GM19328 (cell line): ENCODE measurements at regions not wholly inside any gene's neighbourhood (a gene's known extent, or its start where the extent isn't known, plus 50 kb on each side); places are given as distances from the start of the nearest gene placed in this dataset.

Experiments used
- ATAC-seq: cut with Tn5 transposase; IDR thresholded peaks from one replicate; pipeline ENCODE4 v1.9.1; 2021; ENCODE audit warnings: mild to moderate bottlenecking, moderate library complexity; ENCODE audit not compliant: unreplicated experiment

DNA sequence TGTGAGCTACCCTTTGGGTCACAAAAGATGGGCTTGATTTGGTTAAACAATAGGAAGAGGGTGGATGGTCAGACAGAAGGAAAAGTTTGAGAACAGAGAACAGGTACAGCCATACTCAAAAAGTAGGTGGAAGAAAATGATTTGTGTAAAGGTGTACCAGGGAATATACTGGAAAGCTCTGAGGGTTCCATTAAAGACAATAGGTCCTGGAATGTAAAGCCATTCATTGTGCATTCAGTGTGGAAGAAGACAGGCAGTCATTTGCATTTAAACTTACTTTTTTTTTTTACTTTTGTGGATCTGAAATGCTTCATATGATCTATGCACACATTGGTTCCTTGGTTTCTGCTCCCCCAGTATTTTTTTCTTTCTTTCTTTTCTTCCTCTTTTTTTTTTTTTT lies 581.4 kb upstream of the PIK3C3 start:
- no peak for ATAC-seq

DNA sequence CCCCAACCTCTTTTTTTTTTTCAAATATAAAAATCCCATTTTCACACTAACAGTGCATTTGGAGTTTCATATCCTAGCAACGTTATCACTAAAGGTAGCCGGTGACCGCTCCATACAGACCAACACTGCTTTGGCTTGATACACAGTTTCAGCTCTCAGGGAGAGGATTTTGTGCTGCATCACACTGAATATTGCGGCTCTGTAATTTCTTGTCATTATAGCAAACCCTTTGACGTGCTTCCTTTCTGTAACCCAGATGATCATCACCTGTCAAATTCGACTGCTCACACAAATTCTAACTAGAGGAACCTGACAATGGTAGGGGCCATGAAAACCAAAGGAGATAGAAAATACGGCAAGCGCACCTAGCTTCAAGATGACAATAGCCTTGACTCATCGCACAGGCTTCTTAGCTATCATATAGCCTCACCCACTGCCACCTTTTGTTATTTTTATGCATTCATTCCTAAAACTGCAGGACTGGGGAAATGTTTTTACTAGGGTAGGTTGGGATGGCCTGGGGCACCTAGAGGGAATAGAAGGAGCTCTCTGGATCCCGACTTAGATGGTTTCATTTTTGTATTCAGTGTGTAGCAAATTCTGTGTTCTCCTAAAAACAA lies 582.9 kb upstream of the PIK3C3 start:
- no peak for ATAC-seq

DNA sequence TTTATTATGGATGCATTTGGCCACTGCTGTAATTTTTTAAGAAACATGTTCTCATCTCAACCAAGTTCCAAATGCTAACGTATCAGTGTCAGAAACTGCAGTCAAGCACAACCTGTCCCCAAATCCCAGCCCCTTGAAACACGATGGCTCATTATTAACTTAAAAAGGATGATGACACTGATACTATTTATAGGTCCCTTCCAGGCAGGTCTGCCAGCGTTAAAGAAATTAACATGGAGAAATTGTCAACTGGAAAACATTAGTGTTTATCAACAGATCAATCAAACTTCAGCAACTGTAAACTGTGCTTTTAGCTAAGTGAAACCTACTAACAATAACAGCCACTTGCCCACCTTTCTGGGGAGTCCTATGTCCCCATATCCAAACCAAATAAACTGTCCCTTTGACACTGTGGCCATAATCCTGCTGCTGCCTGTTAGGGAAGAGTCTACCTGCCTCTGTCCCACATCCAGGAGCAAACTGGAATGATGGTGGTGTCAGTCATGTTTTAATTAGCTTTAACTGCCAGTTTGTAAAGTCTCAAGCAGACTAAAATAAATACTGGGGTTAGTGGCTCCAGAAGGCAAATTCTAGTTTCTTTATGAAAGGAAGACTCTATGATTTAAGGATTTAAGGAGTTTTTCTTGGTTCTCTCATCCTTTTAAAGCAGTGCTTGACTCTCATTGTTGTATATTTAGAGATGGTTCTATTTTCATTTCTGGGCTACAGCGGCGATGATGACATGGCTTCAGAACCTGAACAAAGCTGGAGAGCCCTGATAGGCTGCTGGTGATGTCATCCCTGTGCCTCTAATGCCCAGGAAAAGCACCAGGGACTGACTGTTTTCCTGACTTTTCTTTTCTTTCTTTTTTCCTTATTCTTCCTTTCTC lies 583.6 kb upstream of the PIK3C3 start:
- ATAC-seq: no peak

DNA sequence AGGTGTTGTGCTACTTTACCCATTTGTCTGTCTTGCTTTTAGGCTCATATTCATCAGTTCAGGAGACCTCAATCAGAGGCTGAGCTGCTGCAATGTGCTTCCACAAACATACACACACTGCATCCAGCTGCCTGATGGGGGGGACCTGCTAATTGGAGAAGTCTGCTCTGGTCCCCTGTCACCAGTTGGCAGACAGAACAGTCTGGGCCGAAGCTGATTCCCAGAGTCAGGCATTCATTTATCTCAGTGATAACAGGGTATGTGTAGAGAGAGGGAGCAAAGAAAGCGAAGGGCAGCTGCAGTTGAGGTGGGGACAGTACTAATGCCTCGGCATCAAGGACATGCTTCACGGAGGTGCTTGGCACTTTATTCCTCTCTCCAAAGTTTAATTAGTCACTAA lies 584.3 kb upstream of the PIK3C3 start:
- no peak for ATAC-seq

DNA sequence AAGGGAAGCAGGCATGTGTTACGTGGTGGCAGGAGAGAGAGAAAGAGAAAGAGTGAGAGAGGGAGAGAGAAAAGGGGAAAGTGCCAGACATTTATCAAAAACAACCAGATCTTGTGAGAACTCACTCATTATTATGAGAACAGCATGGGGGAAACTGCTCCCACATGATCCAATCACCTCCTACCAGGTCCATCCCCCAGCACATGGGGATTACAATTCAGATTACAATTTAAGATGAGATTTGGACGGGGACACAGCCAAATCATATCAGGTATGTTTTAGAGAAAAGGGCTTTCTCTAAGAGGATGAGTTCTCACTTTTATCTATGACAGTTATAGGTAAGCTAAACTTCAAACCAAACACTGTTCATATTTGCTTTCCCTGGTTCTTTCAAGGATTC lies 597.3 kb upstream of the PIK3C3 start:
- no peak for ATAC-seq

DNA sequence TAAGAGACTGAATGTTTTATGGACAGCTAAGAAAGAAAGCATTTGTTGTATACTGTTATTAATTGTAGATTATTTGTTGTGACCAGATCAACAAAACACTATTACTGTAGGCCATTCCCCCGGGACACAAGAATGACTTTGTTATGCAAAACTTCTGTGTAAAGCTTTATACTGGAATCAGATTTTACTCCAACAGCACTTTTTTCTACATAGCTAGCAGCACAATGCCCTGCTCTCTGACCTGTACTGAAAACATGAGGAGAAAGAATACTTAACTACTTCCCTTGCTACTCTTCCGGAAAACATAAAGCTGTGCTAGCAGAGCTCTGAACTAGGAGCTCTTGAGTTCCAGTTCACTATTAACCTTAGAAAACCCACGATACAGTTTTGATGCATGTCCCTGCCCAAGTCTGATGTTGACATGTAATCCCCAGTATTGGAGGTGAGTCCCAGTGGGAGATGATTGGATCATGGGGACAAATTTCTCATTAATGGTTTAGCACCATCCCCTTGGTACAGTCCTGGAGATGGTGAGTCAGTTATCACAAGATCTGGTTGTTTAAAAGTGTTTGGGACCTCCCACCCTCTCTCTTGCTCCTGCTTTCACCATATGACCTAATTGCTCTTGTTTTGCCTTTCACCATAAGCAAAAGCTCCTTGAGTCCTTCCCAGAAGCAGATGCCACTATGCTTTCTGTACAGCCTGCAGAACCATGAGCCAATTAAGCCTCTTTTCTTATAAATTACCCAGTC lies 601.1 kb upstream of the PIK3C3 start:
- ATAC-seq: no peak

DNA sequence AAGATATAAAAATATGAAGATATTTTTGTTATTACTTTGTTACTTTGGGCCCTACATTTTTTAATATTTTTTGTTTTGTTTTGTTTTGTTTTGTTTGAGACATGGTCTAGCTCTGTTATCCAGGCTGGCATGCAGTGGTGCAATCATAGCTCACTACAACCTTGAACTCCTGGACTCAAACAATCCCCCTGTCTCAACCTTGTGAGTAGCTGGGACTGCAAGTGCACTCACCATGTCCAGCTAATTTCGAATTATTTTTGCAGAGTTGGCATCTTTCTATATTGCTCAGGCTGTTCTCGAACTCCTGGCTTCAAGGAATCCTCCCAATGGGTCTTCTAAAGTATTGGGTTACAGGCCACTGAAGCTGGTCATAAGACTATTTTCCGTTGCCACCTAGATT lies 603.6 kb upstream of the PIK3C3 start:
- no peak for ATAC-seq

DNA sequence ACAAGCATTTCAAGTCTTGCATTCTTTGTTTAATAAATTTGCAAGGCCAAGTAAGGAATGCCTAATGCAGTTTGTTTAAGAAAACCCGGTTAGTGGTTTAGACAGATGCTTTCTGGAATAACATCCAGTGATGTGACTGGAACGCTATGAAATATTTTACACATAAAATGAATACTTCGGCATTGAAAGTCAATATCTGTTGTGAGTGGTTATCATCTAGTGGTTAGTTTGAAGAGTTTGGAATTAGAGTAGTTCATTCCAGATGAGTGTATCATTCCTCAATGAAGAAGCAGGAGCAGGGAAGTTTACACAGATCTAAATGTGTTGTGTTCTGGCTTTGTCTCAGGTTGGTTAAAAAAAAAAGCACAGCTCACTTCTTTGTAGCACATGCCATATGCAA lies 608.0 kb upstream of the PIK3C3 start:
- ATAC-seq: no peak

DNA sequence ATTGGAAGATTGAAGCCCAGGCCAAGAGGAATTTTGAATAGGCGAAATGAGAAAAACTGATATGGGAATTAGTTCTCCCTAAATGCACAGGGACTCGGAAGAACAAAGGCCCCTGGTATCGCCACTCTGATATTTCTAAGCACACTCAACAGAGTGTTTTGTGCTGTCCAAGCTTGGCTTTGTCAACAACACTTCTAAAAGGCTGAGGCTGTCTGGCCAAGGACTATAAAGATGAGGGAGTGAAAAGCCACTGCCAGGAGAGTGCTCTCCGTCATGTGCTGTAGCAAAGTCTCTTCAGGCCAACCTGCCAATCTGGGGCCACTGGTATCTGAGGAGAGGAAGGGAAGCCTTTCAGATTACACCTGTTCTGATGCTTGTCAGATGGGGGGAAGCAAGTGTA lies 611.2 kb upstream of the PIK3C3 start:
- ATAC-seq: no peak

DNA sequence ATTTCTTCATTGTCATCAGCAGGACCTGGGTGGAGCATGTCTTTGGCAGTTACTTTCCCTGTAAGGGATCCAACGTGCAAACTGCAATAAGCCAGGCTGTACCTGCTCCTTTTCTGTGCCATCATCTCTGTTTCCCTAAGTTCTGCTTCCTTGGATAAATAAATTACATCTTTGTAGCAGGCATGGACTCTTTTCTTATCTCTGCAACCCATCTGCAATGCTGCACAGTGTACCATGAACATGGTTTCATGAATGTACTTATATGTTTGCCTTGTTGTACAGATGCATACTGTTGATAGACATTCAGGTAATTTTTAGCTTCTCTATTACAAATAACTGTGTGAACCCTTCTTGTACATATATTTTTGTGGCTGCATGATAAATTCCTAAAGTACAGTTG lies 616.7 kb upstream of the PIK3C3 start:
- no peak for ATAC-seq

DNA sequence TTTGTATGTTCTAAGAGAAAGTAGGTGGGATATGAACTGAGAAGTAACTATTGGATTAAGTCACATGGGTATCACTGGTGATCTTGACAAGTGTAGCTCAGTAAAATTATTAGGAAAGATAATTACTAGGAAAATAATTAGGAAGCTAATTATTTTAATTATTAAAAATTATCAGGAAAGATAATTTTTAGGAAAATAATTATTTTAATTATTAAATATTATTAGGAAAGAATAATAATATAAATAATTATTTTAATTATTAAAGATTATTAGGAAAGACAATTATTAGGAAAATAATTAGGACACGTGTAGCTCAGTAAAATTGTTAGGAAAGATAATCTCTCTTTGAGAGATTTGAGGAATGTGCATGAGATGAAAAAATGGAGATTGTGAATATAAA lies 623.4 kb upstream of the PIK3C3 start:
- no peak for ATAC-seq

DNA sequence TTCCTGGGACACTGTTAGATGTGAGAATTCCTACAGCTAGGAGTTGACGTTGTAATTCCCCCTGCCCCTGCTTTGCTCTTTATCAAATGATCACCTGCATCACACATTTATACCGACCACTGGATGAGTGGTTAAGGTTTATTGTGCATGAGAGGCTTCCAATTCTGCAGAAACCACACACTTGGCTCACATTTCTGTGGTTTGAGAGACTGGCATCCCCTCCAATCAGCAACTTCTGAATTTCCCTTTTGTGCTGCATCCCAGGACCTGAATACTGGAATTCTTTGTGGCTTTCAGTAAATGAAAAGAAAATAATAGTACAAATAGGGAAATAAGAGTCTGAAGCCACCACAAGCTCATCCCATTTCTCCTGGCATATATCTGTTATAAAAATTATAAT lies 628.7 kb upstream of the PIK3C3 start:
- no peak for ATAC-seq

DNA sequence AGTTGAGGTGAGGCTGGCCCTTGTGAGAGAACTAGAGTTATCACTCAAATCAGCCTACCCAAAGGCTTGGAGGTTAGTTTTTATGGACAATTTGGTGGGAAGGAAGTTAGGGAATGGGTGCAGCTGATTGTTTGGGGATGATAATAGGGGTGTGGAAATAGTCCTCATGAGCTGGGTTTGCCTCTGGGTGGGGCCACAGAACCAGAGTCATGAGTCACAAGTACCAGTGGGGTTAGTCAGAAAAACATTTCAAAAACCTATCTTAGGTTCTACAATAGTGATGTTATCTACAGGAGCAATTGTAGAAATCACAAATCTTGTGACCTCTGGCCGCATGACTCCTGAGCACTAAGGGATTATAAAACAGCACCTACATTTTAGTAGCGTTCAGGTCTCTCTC lies 630.1 kb upstream of the PIK3C3 start:
- no peak for ATAC-seq

DNA sequence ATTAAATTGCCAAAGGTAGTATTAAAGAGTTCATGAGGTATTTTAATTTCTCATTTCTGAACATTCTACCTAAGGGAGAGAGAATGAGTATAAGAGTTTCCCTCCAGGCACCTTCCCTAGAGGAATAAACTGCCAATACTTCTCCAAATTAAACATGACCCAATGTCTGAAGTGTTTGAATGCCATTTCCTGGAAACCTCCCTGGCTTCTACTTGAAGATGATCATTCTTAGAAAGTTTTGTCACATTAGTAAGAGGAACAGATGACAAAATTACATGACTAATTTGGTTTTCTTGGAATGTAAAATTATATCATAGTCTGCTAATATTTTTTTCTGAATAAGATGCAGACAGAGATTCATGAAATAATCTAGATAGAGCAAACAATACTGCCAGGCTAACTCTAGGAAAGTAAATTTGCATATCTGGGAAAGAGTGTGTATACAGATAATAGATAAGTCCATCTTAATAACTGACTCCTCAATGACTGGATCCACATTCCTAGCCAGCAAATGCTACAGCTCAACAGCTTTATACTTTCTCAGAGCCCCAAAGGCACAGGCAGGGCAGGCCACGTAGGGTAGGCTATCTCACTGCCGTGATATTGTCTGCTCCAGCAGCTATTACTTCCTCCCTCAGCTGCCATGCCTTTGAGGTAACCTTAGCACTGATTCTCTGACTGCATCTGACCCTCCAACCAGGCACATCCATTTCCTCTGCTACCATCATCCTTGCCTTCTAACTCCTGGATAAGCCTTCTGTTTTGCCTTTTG lies 630.8 kb upstream of the PIK3C3 start:
- no peak for ATAC-seq

DNA sequence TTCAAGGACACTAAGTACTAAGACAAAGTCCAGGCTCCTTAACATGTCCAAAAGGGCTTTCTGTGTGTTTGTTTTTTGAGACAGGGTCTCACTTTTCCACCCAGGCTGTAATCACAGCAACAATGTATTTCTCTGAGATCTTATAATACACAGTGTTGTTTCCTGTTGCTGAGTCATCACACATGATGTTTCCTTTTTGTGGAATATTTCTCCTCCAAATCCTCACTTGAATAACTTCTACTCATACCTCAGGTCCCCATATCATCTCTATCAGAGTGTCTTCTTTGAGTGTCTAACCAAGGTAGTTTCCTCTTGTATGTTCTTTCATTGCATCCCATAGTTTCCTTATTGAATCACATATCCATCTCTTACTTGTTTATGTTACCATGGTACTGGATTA lies 632.0 kb upstream of the PIK3C3 start:
- no peak for ATAC-seq

DNA sequence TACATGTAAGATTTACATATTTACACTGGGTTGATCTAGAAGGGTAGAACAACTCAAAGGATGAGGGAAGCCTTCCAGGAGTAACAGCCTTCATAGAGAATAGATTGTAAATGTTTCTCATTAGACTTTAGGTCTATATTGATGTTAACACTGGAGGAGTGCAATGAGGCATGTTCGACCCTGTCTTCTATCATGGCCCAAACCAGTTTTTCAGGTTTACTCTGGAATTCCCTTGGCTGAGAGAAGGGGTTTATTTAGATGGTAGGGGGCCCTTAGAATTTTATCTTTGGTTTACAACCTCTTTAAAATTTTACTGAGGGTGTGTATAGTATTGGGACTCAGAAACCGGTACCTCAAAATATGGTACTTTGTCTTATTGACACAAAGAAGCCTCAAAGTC lies 634.9 kb upstream of the PIK3C3 start:
- no peak for ATAC-seq

DNA sequence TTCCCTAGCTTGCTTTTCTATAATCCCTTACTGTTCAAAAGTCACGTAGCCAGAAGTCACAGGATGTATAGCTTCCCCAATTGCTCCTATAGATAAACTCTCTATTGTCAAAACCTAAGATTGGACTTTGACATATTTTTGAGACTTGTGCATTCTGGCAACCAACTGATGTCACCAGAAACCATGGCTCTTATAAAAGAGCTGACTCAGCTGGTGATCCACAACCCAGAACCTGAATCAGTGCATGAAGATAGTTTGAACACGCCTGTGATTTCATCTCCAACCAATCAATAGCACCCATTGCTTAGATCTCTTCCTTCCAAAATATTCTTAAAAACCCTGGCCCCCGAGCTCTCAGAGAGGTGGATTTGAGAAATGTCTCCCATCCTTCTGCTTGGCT lies 639.9 kb upstream of the PIK3C3 start:
- ATAC-seq: no peak

DNA sequence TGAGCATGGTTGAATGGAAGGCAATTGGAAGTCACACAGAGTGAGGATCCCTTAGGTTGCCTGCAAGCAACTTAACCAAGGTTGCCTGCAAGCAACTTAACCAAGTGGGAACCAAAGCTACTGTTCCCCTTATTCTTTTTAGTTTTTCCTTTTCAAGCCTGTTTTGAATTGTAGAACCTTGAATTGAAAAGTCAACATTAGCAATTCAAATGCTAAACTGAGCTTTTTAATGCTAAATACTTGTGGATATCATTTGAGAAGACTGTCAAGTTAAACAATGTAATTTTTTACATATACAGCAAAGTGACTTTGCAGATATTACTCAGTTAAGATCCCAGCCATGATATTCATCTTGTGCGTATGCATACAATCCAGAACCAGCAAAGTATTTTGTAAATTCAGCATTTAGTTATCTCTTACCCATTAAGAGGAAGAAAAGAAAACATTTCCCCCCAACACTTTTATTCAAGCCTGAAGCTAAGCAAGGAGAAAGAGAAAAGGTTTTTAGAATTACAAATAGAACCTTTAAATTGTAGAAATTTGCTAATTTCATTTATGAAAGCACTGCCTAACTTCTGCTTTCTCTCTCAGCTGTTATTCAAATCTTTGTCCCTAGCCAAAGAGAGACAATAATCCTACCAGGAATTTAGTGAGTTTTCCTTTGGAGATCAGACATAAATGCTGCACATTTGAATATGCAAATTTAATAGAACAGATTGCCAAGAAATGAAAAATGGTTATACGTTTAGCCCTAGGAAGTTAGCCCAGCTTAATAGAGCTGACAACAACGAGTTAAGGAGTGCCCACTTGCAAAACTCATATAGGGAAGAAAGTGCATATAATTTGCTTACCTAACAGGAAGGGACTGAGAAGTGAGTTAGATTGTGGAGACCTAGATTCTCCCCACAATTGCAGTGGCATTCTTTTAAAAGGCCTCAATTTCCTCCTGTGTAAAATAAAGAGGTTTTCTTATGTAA lies 643.2 kb upstream of the PIK3C3 start:
- ATAC-seq: no peak

DNA sequence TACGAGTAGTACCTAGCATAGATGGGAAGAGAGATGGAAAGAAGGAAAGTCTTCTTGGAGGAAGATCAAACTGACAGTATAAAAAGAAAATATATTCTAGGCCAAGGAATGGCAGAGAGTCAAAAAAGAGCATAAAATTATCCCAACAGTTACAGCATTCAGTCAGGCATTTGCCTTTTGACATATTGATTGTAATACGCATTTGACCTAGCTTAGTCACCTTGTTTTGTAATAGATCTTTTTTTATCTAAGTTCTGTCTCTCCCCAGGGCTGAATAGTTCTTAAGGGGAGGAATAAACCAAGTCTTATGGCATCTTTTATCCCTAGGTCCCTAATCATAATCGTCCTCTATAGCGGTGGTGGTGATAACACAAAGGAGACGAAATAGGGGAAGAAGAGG lies 657.3 kb upstream of the PIK3C3 start:
- no peak for ATAC-seq

DNA sequence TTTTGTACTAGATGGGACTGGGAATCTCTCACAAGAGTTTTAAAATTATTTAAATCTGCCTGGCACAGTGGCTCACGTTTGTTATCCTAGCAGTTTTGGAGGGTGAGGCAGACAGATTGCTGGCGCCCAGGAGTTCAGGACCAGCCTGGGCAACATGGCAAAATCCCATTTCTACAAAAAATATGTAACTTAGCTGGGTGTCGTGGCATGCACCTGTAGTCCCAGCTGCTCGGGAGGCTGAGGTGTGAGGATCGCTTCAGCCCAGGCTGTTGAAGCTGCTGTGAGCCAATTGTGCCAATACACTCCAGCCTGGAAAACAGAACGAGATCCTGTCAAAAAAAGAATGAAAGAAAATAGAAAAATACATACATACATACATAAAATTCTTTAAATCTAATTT lies 685.7 kb upstream of the PIK3C3 start:
- no peak for ATAC-seq
